PC-9 (cell line): ENCODE measurements at regions not wholly inside any gene's neighbourhood (a gene's known extent, or its start where the extent isn't known, plus 50 kb on each side); places are given as distances from the start of the nearest gene placed in this dataset.

ENCODE experiments used
- BruUV-seq: library from RNA; stranded (reverse); fragments of 400-500 nt; replicated peaks from 2 replicates; lab custom pipeline; 2021; lab: Mats Ljungman, UMichigan
- CTCF ChIA-PET: fragments of 300-600 bp; sonication (Branson Sonifier 250); formaldehyde crosslinking; loops from one replicate; lab custom pipeline; 2022; ENCODE audit warnings: antibody characterized with exemption; lab: Charles Lee
- POLR2A ChIA-PET: fragments of 300-600 bp; sonication (Branson Sonifier 250); formaldehyde crosslinking; loops from one replicate; lab custom pipeline; 2022; ENCODE audit warnings: antibody characterized with exemption; ENCODE audit not compliant: unreplicated experiment; lab: Charles Lee
- DNase-seq, 2 experiments: peaks; one replicate each; pipeline versions ENCODE4 v3.0.0 to v3.0.0-alpha.2; 2015 to 2022; ENCODE audit warnings: mixed read lengths in 1 of 2
- H2AFZ ChIP-seq: fragments of 200-600 bp; sonication (generic); 2 replicates; pipeline ENCODE4 v1.8.1; 2017; ENCODE audit warnings: antibody characterized with exemption
- H3F3A ChIP-seq: fragments of 200-600 bp; sonication (generic); 2 replicates; pipeline ENCODE4 v1.8.1; 2017; ENCODE audit warnings: antibody characterized with exemption, mild to moderate bottlenecking, low read depth; ENCODE audit not compliant: insufficient read depth
- H3K27ac ChIP-seq: fragments of 200-600 bp; sonication (generic); 2 replicates; pipeline ENCODE4 v1.6.1; 2016; ENCODE audit warnings: mixed run types
- H3K27me3 ChIP-seq: fragments of 200-600 bp; sonication (generic); 2 replicates; pipeline ENCODE4 v1.6.1; 2016; ENCODE audit warnings: low read depth, mixed run types; ENCODE audit not compliant: insufficient read depth
- H3K36me3 ChIP-seq: fragments of 200-600 bp; sonication (generic); 2 replicates; pipeline ENCODE4 v1.6.1; 2016; ENCODE audit warnings: low read depth, mixed run types
- H3K4me1 ChIP-seq: fragments of 200-600 bp; sonication (generic); replicated peaks from 2 replicates; pipeline ENCODE4 v1.6.1; 2016; ENCODE audit warnings: mixed run types; ENCODE audit not compliant: insufficient read depth
- H3K4me2 ChIP-seq: fragments of 200-600 bp; sonication (generic); 2 replicates; pipeline ENCODE4 v1.6.1; 2017; ENCODE audit warnings: mixed run types
- H3K4me3 ChIP-seq: fragments of 200-600 bp; sonication (generic); 2 replicates; pipeline ENCODE4 v1.6.1; 2016; ENCODE audit warnings: mixed run types
- H3K79me2 ChIP-seq: fragments of 200-600 bp; sonication (generic); 2 replicates; pipeline ENCODE4 v1.6.1; 2017; ENCODE audit warnings: low read depth, mixed run types
- H3K9me2 ChIP-seq: fragments of 200-600 bp; sonication (generic); 2 replicates; pipeline ENCODE4 v1.8.1; 2017; ENCODE audit warnings: mild to moderate bottlenecking; ENCODE audit not compliant: insufficient read depth
- H3K9me3 ChIP-seq: fragments of 200-600 bp; sonication (generic); 2 replicates; pipeline ENCODE4 v1.8.1; 2016; ENCODE audit warnings: low read depth; ENCODE audit not compliant: insufficient read depth
- H4K20me1 ChIP-seq: fragments of 200-600 bp; sonication (generic); 2 replicates; pipeline ENCODE4 v1.8.1; 2017; ENCODE audit not compliant: insufficient read depth
- CTCF ChIP-seq: fragments of 200-600 bp; sonication (generic); conservative IDR thresholded peaks from 2 replicates; pipeline ENCODE4 v1.6.1; 2017; ENCODE audit warnings: mixed run types, antibody characterized with exemption, mild to moderate bottlenecking, moderate library complexity
- EZH2 ChIP-seq: fragments of 200-600 bp; sonication (generic); IDR thresholded peaks from 2 replicates; pipeline ENCODE4 v1.8.0; 2017; ENCODE audit warnings: antibody characterized with exemption, low read depth
- intact Hi-C: fragments of 100-400 bp; cut with micrococcal nuclease; formaldehyde crosslinking; loops from one replicate; pipeline ENCODE4 v1.10.0; 2022; ENCODE audit not compliant: unreplicated experiment

GRCh38 chr2:239723486-239724193 lies 301.5 kb downstream of the NDUFA10 start:
- no peak overlapping the region for H2AFZ ChIP-seq
- H3K36me3 ChIP-seq = no peaks in the 10 kb centered on the region
- no peak overlapping the region for H3K4me2 ChIP-seq
- no peaks in the 10 kb centered on the region for H3F3A ChIP-seq
- TF ChIP-seq CTCF (no peak), EZH2 (no peak)
- no TSS peak for BruUV-seq
- intact Hi-C loops = no loop called here
- H3K4me1 ChIP-seq = no peaks in the 10 kb centered on the region
- no peaks in the 10 kb centered on the region for H3K9me3 ChIP-seq
- no peak overlapping the region for H3K4me3 ChIP-seq
- H3K79me2 ChIP-seq = no peaks in the 10 kb centered on the region
- H3K9me2 ChIP-seq = no peaks in the 10 kb centered on the region
- ChIA-PET POLR2A (no interaction called here), CTCF (no interaction called here)
- H3K27me3 ChIP-seq = peaks cover 99% of the 10 kb centered on the region
- H3K27ac ChIP-seq = no peak overlapping the region
- no peak for DNase-seq
- H4K20me1 ChIP-seq = peaks cover 15% of the 10 kb centered on the region; the same call in 1 of the 2 replicates

DNA sequence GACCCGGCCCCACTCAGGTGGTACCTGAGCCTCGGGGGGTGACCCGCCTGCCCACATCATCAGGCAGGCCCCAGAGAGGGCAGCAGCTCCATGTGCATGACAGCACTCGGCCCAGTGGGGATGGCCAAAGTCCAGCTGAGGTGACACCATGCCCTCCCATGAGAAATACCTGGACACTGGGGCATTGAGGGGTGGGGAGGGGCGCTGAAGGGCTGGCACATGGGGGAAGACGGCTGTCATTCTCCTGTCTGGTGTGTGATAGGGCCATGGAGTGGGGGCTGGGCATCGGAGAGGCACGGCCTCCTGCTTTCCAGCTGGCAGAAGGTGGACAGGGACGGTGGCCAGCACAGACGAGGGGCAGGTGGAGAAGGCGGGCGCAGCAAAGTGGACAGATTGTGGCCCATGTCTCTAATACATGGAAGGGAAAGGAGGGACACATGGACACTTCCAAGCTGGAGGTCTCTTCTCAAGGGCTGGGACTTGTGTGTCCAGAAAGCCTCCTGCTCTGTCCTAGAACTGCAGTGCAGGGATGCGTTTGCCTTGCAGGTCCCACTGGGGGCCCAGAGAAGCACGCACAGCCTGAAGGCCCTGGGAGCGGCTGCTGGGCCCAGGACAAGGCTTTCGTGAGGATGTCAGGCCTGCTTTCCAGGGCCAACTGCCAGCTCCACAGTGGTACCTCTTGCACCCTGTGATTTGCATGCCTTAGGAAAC lies 302.2 kb downstream of the NDUFA10 start:
- DNase-seq = no peak
- Histone ChIP-seq H4K20me1 (peaks cover 8% of the 10 kb centered on the region; the same call in 1 of the 2 replicates), H3K27ac (no peak overlapping the region), H3K4me3 (no peak overlapping the region), H3K36me3 (no peaks in the 10 kb centered on the region), H3K27me3 (peaks cover 99% of the 10 kb centered on the region), H3K4me2 (no peak overlapping the region), H3F3A (no peaks in the 10 kb centered on the region), H2AFZ (no peak overlapping the region), H3K79me2 (no peaks in the 10 kb centered on the region), H3K4me1 (no peaks in the 10 kb centered on the region), H3K9me2 (no peaks in the 10 kb centered on the region), H3K9me3 (no peaks in the 10 kb centered on the region)
- TF ChIP-seq CTCF (no peak), EZH2 (no peak)
- ChIA-PET POLR2A (no interaction called here), CTCF (no interaction called here)
- BruUV-seq = no TSS peak
- intact Hi-C loops = no loop called here

DNA sequence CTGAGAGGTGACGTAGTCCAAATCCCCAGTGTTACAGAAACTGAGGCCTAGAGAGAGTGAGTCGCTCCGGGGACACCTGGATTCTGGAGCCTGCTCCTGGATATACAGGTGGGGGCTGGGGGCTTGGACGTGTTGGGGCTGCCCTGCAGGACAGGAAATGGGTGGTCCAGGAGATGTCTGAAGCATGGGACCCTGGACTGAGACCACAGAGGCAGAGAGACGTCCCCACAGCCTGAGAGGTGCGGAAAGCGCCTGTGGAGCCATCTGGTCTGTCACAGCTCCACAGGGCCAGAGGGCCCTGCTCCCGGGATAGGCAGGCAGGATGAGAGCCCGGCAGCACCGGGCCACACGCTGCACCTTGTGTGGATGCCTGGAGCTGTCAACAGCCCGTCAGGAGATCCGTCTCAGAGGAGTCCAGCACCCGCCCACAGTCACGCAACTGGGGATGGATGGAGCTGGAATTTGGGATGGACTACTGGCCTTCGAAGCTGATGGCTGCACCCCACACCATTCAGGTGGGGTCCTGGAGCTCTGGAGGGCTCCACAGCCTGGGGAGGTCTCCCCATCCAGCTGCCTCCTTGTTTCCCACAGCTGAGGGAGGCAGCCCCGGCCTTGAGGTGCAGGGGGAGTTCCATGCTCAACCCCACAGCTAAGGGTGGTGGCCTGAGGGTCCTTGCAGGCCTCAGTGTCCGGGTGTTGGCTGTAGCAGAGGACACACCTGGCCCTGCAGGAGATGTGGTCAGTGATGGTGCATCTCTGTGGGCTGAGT lies 303.0 kb downstream of the NDUFA10 start:
- no peak overlapping the region for H3K27ac ChIP-seq
- intact Hi-C loops = no loop called here
- TF ChIP-seq EZH2 (no peak), CTCF (no peak)
- no peak overlapping the region for H3K4me3 ChIP-seq
- BruUV-seq = no TSS peak
- POLR2A ChIA-PET = no interaction called here
- peaks cover 6% of the 10 kb centered on the region; the same call in 1 of the 2 replicates for H4K20me1 ChIP-seq
- CTCF ChIA-PET = no interaction called here
- no peaks in the 10 kb centered on the region for H3K4me1 ChIP-seq
- no peaks in the 10 kb centered on the region for H3F3A ChIP-seq
- no peaks in the 10 kb centered on the region for H3K36me3 ChIP-seq
- no peak for DNase-seq
- H3K27me3 ChIP-seq = peaks cover 99% of the 10 kb centered on the region
- no peaks in the 10 kb centered on the region for H3K9me3 ChIP-seq
- no peaks in the 10 kb centered on the region for H3K79me2 ChIP-seq
- H2AFZ ChIP-seq = no peak overlapping the region
- H3K9me2 ChIP-seq = no peaks in the 10 kb centered on the region
- no peak overlapping the region for H3K4me2 ChIP-seq
